ENCODE measurements at regions not wholly inside any gene's neighbourhood (a gene's known extent, or its start where the extent isn't known, plus 50 kb on each side); places are given as distances from the start of the nearest gene placed in this dataset.

GRCh38 chr3:28673446-28673845 lies 324.8 kb upstream of the AZI2 start:
- intact Hi-C loops (cut with micrococcal nuclease) = no loop called here
- no peaks in the 10 kb centered on the region for H3K9me3 ChIP-seq (ENCODE audit: control insufficient read depth, insufficient read depth, low read length)
- WGBS (ENCODE audit: insufficient coverage) = 80% methylated on average over 1 of the region's 3 CpGs

GRCh38 chr3:28674212-28674611 lies 325.6 kb upstream of the AZI2 start:
- no peaks in the 10 kb centered on the region for H3K36me3 Mint-ChIP-seq
- Histone ChIP-seq H3K4me1 (ENCODE audit: control insufficient read depth, insufficient read depth, low read length) (no peaks in the 10 kb centered on the region), H3K27ac (ENCODE audit: low read length) (no peak overlapping the region), H3K4me3 (ENCODE audit: low read length) (no peak overlapping the region), H3K36me3 (ENCODE audit: control insufficient read depth, insufficient read depth, low read length) (no peaks in the 10 kb centered on the region), H3K27me3 (ENCODE audit: control insufficient read depth, insufficient read depth, low read length) (no peaks in the 10 kb centered on the region), H3K9me3 (ENCODE audit: control insufficient read depth, insufficient read depth, low read length) (no peaks in the 10 kb centered on the region)
- WGBS (ENCODE audit: insufficient coverage) = 96% methylated on average over 4 of the region's 4 CpGs
- intact Hi-C loops (cut with micrococcal nuclease) = no loop called here
- no peak overlapping the region for H3K27ac Mint-ChIP-seq
- no peak for TF ChIP-seq CTCF (IDR thresholded peaks at IDR 0.05)
- ATAC-seq = no peak
- H3K4me3 Mint-ChIP-seq = no peak overlapping the region
- no peaks in the 10 kb centered on the region for H3K4me1 Mint-ChIP-seq
- DNase-seq = no peak
- H3K27me3 Mint-ChIP-seq (ENCODE audit: low read depth in 2 of 2) = peaks cover 0 to 4% of the 10 kb centered on the region in 2 donors
- H3K9me3 Mint-ChIP-seq = peaks cover 0 to 3% of the 10 kb centered on the region in 2 donors

More at GRCh38 chr3:28673446-28673845, 324.8 kb upstream of the AZI2 start:
- H3K27ac ChIP-seq (ENCODE audit: low read length) = no peak overlapping the region
- peaks cover 0 to 3% of the 10 kb centered on the region in 2 donors for H3K9me3 Mint-ChIP-seq
- ATAC-seq (no peak), DNase-seq (no peak)
- H3K4me3 ChIP-seq (ENCODE audit: low read length) = no peak overlapping the region
- no peaks in the 10 kb centered on the region for H3K4me1 Mint-ChIP-seq
- H3K27me3 Mint-ChIP-seq (ENCODE audit: low read depth in 2 of 2) = peaks cover 0 to 4% of the 10 kb centered on the region in 2 donors
- H3K27me3 ChIP-seq (ENCODE audit: control insufficient read depth, insufficient read depth, low read length) = no peaks in the 10 kb centered on the region
- H3K4me1 ChIP-seq (ENCODE audit: control insufficient read depth, insufficient read depth, low read length) = no peaks in the 10 kb centered on the region
- no peaks in the 10 kb centered on the region for H3K36me3 ChIP-seq (ENCODE audit: control insufficient read depth, insufficient read depth, low read length)
- no peak for TF ChIP-seq CTCF (IDR thresholded peaks at IDR 0.05)
- H3K4me3 Mint-ChIP-seq = no peak overlapping the region
- H3K36me3 Mint-ChIP-seq = no peaks in the 10 kb centered on the region
- no peak overlapping the region for H3K27ac Mint-ChIP-seq

DNA sequence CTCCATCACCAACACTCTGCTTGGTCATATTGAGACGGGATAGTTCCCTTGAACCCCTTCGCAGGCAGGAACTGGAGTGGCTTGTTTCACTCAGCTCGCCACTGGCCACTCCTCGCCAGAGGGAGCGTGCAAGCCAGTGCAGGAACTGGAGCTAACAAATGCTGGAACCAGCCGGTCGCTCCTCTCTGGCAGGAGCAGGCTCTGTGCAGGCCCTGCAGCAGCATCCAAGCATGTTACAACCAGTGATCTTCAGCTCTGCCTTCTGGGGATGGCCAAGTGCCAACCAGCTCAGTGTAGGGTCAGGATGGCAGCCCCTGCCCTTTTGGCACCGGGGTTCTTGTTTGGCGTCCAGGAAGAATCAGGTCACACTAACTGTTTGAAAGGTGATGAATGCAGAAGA lies 329.0 kb upstream of the AZI2 start:
- no peaks in the 10 kb centered on the region for H3K9me3 ChIP-seq (ENCODE audit: control insufficient read depth, insufficient read depth, low read length)
- DNase-seq (no peak), ATAC-seq (no peak)
- H3K36me3 ChIP-seq (ENCODE audit: control insufficient read depth, insufficient read depth, low read length) = no peaks in the 10 kb centered on the region
- no peaks in the 10 kb centered on the region for H3K4me1 ChIP-seq (ENCODE audit: control insufficient read depth, insufficient read depth, low read length)
- no peak for TF ChIP-seq CTCF (IDR thresholded peaks at IDR 0.05)
- intact Hi-C loops (cut with micrococcal nuclease) = no loop called here
- Mint-ChIP-seq H3K36me3 (no peaks in the 10 kb centered on the region), H3K9me3 (peaks cover 0 to 3% of the 10 kb centered on the region in 2 donors), H3K4me3 (no peak overlapping the region), H3K27ac (no peak overlapping the region), H3K27me3 (ENCODE audit: low read depth in 2 of 2) (no peaks in the 10 kb centered on the region), H3K4me1 (no peaks in the 10 kb centered on the region)
- H3K27ac ChIP-seq (ENCODE audit: low read length) = no peak overlapping the region
- 90% methylated on average over 9 of the region's 9 CpGs for WGBS (ENCODE audit: insufficient coverage)
- H3K4me3 ChIP-seq (ENCODE audit: low read length) = no peak overlapping the region
- H3K27me3 ChIP-seq (ENCODE audit: control insufficient read depth, insufficient read depth, low read length) = no peaks in the 10 kb centered on the region

DNA sequence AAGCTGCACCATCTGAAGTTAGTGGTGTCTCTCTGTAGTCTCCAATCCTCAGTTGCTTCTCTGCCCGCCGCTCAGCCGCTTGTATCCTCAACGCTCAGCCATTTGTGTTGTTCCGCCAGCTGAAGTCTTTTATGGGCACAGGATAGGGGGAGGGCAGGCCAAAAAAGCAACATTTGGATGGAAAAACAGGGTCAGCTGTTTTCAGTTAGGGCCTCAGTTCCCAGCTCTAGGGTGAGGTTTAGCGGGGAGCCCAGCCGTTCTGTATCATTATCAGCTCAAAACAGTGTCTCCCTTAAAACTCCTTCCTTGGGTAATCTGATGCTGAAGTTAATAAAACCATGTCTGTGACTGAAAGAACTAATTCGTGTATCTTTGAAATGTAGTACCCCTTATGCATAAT lies 329.5 kb upstream of the AZI2 start:
- WGBS (ENCODE audit: insufficient coverage) = 93% methylated on average over 8 of the region's 8 CpGs
- Mint-ChIP-seq H3K36me3 (no peaks in the 10 kb centered on the region), H3K4me3 (no peak overlapping the region), H3K4me1 (no peaks in the 10 kb centered on the region), H3K27ac (no peak overlapping the region), H3K9me3 (peaks cover 0 to 3% of the 10 kb centered on the region in 2 donors), H3K27me3 (ENCODE audit: low read depth in 2 of 2) (no peaks in the 10 kb centered on the region)
- ATAC-seq (no peak), DNase-seq (no peak)
- Histone ChIP-seq H3K27ac (ENCODE audit: low read length) (no peak overlapping the region), H3K9me3 (ENCODE audit: control insufficient read depth, insufficient read depth, low read length) (no peaks in the 10 kb centered on the region), H3K4me1 (ENCODE audit: control insufficient read depth, insufficient read depth, low read length) (no peaks in the 10 kb centered on the region), H3K4me3 (ENCODE audit: low read length) (no peak overlapping the region), H3K36me3 (ENCODE audit: control insufficient read depth, insufficient read depth, low read length) (no peaks in the 10 kb centered on the region), H3K27me3 (ENCODE audit: control insufficient read depth, insufficient read depth, low read length) (no peaks in the 10 kb centered on the region)
- TF ChIP-seq CTCF (IDR thresholded peaks at IDR 0.05) = no peak
- intact Hi-C loops (cut with micrococcal nuclease) = no loop called here
